GM12872 (cell line): ENCODE measurements at regions not wholly inside any gene's neighbourhood (a gene's known extent, or its start where the extent isn't known, plus 50 kb on each side); places are given as distances from the start of the nearest gene placed in this dataset.

Source experiments
- TF ChIP-seq, protein P1 (sequence below): IDR thresholded peaks from 3 replicates; pipeline ENCODE4 v1.5.1; 2011; ENCODE audit warnings: low read depth, mild to moderate bottlenecking, low read length, moderate library complexity; ENCODE audit not compliant: insufficient read depth

DNA sequence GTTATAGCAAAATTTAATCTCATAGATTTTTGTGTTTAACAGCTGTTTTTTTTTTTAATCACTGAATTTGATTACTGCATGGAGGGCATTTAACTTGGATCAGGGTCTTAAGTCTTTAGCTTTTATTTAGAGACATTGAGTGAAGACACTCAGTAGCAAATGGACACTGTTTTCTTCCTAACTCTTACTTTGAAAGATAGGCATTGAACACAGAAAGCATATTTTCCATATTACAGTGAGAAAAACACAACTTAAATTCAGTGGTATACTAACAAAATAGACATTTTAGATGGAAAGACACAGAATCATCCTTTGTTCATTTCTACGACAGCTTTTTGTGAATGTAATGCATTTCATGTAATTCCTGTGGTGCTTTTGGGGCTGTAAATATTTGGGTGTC is 571.8 kb downstream of the PRKD1 start:
- TF ChIP-seq, protein P1, sequence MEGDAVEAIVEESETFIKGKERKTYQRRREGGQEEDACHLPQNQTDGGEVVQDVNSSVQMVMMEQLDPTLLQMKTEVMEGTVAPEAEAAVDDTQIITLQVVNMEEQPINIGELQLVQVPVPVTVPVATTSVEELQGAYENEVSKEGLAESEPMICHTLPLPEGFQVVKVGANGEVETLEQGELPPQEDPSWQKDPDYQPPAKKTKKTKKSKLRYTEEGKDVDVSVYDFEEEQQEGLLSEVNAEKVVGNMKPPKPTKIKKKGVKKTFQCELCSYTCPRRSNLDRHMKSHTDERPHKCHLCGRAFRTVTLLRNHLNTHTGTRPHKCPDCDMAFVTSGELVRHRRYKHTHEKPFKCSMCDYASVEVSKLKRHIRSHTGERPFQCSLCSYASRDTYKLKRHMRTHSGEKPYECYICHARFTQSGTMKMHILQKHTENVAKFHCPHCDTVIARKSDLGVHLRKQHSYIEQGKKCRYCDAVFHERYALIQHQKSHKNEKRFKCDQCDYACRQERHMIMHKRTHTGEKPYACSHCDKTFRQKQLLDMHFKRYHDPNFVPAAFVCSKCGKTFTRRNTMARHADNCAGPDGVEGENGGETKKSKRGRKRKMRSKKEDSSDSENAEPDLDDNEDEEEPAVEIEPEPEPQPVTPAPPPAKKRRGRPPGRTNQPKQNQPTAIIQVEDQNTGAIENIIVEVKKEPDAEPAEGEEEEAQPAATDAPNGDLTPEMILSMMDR: no peak

DNA sequence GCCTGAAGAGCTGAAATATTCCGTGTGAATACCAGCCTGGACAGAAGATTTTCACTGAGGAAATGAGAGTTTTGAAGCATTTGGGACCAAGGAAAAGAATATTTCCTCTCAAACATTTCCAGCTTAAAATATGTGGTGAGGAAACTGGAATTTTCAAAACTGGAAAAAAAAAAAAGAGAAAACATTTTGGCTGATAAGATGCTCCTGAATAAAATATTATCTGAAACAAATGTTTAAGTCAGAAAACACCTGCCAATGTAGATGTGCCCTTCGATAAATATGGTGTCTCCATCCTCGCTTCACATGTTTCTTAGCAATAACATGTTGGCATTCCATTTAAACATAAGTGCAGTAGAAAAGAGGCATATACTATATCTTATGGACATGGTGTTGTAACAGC is 567.0 kb downstream of the PRKD1 start:
- TF ChIP-seq, protein P1: no peak

DNA sequence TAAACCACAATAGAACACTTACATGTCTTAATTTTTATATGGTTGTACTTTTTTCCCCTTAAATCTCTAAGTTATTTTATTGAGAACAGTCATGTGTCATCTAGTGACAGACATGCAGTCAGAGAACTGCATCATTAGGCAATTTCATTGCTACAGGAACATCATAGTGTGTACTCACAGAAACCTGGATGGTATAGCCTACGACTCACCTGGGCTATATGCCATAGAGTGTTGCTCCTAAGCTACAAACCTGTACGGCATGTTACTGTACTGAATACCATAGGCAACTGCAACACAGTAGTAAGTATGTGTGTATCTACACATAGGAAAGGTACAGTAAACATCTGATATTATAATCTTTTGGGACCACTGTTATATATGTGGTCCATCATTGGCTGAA is 557.6 kb downstream of the PRKD1 start:
- TF ChIP-seq, protein P1: no peak

DNA sequence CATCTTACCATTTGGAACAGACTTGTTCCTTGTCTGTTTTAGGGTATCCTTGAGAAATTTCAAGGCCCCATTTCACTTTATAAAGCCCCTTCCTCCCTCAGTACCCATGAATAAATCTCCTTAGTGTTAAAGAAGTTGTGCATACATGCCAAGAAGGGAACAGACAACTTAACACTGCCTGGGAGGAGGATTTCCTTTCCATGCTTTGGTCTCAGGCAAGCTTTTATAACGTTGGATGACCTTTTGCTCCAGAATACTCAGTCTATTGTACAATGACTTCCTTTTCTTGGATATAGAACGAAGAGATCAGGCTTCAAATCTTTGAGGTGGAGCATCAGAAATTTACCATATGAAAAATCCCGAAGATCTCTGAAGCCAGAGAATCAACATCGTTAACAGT is 551.4 kb downstream of the PRKD1 start:
- TF ChIP-seq, protein P1: no peak

DNA sequence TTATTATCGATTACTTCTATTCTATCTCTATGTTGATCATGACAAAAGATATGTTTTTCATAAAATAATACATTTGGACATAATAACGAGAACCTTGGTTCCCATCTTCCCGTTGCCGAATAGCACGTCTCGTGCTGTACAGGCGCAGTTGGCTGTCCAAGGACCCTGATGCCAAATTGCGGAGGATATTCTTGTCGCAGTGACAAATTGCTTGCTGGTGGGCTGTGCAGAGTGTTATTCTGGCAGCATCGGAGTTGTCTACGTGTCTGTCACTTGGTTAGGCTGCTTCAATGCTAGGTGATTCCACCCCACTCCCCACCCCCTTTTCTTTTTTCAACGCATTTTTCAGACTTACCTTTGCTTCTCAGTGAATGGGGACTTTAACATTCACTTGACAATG is 546.8 kb downstream of the PRKD1 start:
- TF ChIP-seq, protein P1: no peak

DNA sequence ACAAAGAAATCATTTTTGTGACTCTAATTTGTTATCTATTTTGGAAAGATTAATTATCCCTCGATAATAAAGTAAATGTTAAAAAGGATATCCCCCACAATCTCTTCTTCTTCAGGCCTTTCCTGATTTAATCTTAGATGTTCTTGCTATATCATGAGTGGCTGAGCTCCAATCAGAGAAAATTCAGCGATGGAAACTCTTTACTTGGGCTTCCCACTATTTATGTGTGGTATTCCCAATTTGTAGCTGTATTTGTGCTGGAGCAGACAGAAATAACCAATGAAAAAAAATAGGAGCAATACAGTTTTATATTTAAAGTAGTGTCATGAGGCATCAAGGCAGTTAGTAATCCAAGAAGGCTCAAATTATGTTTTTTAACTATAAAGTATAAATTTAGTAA is 539.1 kb downstream of the PRKD1 start:
- TF ChIP-seq, protein P1: no peak

DNA sequence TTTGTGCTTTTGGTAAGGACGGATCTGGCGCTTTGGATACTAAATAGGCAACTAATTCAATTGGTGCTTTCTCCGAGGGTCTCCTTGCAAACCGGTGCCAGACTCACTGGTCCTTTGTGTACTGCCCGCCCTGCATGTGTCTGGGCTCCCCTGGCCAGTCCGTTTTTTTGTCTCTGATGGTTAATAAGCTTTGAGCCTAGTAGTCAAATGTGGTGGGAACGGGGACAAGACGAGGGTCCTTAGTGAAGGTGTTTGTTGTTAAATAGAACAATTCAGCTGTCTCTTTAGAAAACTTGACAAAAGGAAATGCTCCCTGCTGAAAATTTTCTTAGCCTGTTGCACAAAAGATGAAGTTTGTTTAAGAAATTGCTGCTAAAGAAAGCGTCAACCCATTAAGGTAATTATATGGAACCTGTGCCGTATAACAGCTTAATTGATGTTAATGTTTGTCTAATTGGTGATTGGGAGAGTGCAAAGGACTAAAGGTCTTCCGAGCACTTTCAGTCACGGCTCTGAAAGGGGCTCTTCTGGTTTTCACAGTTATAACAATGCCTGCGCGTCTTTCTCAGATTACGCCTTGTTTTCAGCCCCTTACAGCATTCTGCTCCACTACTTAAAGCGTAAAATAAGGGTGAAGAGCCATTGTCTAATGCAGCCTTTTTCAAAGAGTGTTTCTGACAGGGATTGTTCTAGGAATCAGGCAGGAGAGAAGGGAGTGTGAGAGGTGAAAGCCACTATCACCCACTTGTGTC is 537.4 kb downstream of the PRKD1 start:
- TF ChIP-seq, protein P1: no peak

DNA sequence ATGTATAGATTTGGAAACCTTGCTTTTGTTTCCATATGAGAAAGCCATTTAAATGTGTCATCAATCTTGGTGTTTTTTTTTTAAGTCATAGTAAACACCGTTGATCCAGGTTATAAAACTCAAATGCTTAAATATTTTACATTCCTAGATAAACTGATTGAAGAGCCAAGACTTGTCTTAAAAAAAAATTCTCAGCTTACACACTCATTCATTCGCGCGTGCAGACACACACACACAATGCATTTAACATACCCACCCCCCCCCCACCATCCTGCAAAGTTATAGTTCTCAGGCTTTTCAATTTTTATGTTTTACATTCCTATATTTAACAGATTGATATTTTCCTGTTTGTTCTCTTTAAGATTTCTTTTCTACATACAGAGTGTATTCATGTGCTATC is 536.4 kb downstream of the PRKD1 start:
- TF ChIP-seq, protein P1: no peak
